HG03135 (cell line): ENCODE measurements at regions not wholly inside any gene's neighbourhood (a gene's known extent, or its start where the extent isn't known, plus 50 kb on each side); places are given as distances from the start of the nearest gene placed in this dataset.
"Not testable (repeated sequence)": the region's sequence is repeated elsewhere in the genome, so short reads cannot be mapped to it uniquely, and the experiment has no call there.

Source experiments
- ATAC-seq: cut with Tn5 transposase; IDR thresholded peaks from one replicate; pipeline ENCODE4 v1.9.1; 2021; ENCODE audit warnings: mild to moderate bottlenecking, moderate library complexity; ENCODE audit not compliant: unreplicated experiment

DNA sequence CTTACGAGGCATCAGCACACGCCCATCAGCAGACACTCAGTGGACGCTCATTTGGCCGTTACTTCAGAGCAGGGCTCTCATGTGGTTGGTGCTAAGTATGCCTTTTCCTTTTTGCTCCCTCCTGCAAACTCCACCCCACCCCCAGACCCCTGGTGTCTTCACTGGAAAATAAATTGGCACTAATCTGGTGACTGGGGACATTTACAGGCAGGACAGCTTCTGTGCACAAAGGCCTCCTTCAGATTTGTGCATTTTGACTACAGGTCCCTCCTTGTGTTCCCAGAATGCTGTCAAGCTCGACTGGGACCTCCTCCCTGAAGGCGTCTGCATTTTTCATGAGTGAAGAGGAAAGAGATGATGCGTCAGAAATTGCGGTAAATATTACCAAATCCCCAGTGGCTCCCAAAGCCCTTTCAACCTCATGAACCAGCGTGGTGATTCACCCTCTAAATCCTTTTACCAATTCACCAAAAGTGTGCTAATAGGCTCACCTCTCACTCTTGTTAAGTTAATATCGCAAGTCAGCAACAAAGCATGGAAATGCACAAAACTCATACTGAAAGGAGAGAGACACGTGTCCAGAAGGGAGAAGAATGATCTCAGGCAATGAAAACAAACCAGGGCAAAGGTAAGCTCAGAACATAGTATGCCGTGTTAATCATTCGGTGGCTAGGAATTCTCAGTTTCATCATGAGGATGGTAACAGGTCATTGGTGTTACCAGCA, 119.0 kb downstream of the NKX6-1 start:
- no peak for ATAC-seq

DNA sequence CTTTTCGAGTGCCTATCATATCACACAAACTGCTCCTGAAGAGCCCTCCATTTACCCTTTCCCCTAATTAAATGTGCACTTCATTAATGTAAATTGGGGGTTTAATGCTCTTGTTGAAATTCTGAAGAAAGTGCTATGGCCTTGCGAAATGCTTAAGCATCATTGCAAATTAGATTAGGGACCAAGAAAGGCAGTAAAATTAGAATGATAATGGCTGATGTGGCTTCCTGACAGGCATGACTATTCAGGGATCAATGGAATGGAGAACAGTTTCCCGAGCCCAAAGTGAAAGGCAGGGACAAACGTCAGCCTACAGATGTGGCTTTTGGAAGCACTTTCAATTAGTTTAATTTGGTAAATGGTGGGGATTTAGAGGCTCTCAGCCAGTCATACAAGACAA, 120.1 kb downstream of the NKX6-1 start:
- ATAC-seq = no peak

DNA sequence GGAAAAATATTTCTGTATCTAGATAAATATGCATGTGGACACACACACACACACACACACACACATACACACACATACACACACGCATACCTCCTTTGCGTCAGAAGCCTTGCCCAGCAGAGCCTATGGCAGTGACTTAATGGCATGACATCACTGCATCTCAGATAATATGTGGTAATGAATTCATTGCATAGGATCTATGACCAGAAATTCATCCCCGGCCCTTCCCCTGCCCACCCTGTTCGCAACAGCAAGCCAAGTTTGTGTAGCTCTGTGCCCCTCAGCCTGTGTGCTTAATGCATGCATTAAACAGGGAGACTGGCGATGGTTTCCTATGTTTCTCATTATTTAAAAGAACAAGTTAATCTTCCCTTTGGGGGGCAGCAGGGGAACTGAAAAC, 120.7 kb downstream of the NKX6-1 start:
- ATAC-seq = no peak

DNA sequence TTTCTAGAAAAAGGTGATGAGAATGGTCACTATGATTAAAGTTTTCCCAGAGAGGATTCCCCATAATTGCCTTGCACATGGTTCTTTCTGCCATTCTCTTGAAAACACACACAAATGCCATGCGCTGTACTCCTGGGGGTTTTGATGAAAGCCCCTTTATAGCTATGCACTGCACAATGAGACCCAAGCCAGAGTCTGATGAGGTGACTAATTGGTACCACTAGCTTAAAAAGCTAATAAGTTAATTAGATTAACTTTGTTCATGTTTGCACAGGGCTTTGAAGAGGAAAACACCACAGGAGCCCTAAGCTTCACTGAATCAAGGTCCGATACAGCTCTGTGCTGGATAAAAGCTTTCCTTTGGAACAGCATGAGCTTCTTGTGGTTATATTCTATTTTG, 132.2 kb downstream of the NKX6-1 start:
- ATAC-seq = no peak

DNA sequence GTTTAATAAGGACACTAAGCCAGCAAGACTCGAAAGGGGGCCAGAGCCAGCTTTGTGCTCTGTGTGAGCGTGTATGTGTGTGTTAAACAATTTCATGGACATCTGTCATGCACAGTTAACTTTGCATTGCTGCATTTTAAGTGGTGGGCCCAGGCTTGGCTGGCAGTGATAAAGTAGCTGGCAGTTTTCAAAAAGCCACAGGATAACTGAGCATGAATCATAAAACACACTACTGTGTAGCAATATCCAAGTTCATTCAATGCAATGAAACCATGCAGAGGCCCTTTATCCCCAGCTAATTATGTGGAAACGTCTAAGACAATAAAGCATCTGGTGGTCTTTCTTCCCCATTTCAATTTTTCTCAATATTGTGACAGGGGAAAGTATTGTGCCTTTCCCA, 132.9 kb downstream of the NKX6-1 start:
- ATAC-seq = no peak

DNA sequence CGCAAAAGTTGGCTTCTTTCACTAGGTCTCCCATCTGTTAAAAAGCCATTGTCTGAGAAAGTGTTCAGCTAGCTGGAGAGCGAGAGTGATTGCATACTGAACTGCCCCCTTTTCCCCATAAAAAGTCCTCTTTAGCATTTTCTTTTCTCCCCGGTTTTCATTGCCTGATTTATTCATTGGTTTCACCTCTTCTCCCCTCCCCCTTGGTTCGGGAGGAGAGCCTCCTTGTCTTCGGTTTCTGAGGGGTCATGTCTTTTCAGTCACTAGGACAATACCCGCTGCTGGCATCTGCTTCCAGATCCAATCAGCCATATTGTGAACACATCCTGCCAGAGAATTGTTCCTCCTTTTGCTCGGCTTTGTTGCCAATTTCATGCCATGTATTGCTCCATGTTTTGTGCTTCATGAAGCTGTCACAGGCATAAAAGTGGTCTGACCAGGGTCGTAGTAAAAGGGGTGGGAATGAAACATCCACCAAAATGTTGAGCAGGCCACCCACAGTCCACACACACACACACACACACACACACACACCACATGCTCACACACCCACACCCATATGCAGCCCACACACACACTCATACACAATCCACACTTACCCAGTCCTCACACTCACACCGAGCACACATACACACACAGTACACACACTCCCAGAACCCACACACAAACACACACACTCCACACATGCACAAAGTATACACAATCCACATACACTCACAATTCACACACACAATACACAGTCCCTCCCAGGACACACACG, 136.0 kb downstream of the NKX6-1 start:
- no peak for ATAC-seq

DNA sequence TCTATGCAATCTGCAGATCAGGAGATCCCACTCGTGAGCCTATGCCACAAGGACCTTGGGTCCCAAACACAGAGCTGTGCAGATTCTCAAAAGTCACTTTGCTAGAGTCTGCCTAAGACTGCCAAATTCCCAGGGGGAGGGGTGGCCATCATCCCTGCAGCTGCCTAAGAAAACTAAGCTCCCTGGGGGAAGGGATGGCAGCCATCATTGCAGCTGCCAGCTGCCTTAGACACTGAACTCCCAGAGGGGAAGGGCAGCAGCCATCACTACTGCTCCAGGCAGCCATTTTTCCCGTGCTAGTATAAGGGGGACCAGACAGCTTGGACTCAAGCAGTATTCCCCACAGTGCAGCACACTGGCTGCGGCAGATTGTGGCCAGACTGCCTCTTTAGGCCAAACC, 156.9 kb downstream of the NKX6-1 start:
- no peak for ATAC-seq

DNA sequence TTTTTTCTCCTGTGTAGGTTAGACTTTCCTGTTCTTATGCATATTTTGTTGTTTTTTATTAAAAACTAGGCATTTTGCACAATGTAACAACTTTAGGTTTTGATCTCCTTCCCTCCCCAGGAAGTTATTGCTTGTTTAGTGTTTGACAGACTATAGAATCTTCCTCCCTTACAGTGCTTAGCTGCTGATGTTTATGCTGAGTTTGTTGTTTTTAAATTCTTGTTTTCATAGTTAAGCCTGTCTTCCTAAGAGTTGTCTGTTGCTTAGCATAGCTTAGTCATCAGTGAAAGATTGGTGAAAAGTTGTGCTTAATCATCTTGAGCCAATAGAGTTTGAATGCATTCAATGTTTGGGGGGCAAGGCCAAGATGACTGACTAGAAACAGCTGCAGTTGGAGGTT, 157.5 kb downstream of the NKX6-1 start:
- ATAC-seq = no peak

DNA sequence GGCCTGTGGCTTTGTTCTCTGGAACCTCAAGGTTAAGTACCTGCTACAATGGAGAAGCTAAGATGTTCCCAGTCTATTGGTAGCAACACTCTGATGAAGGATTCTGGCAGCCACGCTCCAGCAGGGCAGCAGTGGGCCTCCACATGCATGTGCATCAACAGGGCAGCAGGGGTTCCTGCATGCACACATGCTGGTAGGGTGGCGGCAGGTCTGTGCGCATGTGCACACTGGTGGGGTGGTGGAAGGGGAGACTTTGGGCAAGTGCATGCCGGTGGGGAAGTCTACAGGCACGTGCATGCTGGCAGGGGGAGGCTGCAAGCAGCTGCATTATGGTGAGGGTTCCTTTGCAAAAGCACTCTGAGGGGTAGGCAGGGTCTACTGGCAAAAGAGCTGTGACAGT, 160.7 kb downstream of the NKX6-1 start:
- ATAC-seq = no peak

DNA sequence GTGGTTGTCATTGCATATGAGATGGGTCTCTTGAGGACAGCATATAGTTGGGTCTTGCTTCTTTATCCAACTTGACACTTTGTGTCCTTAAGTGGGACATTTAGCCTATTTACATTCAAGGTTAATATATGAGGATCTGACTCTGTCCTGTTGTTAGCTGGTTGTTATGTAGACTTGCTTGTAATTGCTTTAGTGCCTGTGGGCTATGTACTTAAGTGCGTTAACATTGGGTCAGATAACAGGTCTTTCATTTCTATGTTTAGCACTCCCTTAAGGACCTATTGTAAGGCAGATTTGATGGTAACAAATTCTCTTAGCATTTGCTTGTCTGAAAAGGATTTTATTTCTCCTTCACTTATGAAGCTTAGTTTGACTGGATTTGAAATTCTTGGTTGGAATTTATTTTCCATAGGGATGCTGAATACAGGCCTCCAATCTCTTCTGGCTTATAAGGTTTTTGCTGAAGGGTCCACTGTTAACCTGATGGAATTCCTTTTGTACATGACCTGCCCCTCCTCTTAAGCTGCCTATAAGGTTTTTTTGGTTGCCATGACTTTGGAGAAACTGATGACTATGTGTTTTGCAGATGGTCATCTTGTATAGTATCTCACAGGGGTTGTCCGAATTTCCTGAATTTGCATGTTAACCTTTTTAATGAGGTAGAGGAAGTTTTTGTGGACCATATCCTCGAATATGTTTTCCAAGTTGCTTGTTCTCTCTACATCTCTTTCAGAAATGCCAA, 162.0 kb downstream of the NKX6-1 start:
- no peak for ATAC-seq

DNA sequence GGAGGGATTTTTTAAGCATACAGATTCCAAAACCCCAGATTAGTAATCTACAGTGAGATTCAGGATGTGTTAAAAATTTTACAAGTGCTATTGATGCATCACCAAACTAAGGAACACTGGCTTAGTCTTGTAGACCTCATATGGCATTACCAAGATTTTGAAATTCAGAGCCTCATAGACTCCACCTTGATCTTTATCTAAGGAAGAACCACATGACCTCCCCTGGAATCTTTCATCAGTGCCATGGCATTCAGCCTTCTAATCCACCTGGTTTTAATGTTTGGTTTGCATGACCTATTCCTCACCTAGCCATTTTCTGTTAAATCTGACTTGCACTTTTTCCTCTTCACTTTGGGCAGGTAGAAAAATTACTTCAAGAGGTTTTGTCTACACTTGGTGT, 171.6 kb downstream of the NKX6-1 start:
- no peak for ATAC-seq

DNA sequence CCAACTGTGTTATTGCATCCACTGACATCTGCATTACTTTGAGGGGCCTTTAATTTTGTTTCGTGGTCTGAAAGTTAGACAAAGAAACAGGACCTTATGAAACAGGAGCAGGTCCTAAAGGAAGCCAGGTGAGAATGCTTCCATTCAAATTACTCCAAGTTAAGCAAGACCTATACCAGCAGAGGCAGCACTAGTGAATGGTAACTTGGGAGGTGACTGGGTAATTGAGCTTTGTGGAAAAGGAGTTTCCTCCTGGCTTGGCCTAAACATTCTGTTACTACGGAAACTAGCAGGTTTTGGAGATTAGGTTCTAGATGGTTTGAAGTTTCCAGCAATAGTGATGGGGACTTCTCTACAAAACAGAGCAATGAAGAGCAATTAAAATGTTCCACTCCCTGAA, 173.5 kb downstream of the NKX6-1 start:
- no peak for ATAC-seq

DNA sequence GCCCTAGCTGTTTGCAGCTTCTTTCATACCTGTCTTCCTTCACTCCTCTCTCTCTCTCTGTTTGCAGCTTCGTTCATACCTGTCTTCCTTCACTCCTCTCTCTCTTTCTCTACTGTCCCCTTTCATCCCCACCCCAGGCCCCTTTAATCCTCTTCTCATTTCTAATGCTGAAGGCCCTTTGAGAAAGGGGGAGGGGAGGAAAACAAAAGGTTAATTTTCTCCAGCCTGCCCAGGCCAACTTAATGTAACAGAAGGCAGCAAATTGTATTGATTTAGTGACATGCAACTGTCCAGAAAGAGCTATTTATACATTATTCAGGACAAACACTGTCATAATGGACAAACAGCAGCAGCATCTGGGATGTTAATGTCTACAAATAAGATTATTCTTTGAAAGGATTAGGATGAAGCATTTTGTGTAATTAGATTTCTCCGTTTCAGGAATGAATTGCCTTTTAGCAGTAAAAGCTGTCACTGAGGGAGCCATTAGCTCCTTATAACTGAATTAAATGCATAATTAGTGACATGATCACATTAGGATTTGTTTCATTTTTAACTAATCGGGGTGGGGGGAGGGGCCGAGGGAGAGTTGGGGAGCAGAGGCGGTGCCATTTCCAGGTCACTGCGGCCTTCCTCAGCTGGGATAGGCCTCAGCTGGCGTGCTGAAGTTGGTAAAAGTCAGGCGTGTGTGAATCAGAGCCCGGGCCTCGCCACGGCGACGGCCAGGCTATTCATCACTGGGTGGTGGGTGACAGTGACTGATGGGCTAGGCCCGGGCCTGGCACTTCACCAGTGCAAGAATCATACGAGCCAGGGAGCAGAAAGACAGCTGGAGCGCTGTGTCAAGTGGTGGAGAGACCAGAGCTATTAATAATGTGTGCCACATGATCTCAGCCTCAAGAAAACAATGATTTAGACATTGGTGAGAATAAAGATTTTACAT, 174.5 kb downstream of the NKX6-1 start:
- ATAC-seq = no peak

DNA sequence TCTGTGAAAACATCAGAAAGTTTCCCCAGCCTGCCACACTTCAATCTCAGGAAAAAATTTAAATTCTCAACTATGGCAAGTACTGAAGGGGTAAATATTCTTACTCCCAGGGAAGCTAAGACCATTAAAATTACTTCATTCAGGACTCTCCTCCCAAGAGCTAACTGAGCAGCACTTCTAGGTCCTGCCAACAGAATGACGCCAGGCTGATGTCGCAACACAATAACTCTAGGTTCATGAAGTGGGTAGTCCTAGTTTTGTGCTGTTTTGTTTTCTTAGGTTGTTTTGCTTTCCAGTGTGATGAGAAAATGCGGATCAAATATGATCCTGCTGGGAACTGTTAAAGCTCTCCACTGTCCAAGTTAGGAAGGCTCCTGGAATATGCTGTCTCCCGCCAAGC, 180.0 kb downstream of the NKX6-1 start:
- ATAC-seq = no peak

DNA sequence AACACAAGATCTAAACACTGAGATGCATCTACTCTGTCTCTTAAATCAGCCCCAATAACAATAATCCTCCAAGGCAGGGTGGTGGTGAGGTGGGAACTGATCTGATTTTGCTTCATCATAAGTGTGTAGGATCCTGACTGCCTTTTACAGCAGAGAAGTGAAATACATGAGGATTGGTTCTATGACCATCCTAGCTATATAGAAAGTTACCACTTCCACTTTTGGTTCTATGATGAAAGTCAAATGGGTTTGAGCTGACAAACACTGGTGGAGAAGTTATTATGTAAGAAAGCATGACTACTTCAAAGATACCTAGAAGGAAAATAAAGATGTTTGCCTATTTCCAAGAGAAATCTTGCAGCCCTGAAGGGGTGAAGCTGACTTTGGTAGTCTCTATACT, 181.6 kb downstream of the NKX6-1 start:
- ATAC-seq = no peak

DNA sequence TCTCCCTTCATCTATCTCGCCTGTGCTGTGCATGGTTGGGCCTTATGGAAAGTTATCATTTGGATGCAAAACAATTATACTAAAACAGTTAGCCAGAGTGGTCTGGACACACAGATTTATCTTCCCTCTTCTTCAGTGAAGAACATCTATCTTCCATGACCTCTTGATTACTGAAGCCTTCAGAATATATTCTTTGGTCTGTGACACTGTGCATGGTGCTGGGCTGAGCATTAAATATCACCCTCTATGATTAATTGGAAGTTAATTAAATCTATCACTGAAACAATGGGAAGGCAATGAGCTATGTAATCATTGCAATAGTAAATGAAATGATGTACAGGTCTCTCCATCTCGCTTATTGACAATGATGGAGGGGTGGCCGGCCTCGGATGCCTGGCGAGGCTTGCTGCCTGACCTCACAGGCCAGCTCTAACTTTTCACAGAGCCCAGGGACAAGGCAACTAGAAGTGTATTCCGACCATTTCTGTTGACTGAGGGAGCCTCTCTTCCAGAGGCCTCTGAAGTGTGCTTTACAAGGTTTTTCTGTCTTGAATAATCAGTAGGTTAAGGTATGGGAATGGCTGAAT, 186.6 kb downstream of the NKX6-1 start:
- no peak for ATAC-seq

DNA sequence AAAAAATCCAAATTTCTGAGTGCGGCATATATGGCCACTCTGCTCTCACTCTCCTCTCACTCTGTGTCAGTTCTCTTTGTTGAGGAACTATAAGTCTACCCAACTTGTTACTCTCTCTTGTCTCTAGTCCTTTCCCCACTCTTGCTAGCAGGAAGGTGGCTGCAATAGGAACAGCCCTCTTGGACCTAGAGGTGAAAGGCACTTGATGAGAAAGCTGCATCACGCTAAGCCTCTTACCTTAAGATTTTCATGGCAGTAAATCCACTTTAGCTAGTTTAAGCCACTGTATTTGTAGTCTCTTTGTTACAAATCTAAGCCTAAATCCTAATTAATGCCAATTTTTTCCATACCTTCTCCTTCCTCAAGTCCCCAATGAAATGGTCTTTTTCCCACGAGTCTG, 189.9 kb downstream of the NKX6-1 start:
- no peak for ATAC-seq

DNA sequence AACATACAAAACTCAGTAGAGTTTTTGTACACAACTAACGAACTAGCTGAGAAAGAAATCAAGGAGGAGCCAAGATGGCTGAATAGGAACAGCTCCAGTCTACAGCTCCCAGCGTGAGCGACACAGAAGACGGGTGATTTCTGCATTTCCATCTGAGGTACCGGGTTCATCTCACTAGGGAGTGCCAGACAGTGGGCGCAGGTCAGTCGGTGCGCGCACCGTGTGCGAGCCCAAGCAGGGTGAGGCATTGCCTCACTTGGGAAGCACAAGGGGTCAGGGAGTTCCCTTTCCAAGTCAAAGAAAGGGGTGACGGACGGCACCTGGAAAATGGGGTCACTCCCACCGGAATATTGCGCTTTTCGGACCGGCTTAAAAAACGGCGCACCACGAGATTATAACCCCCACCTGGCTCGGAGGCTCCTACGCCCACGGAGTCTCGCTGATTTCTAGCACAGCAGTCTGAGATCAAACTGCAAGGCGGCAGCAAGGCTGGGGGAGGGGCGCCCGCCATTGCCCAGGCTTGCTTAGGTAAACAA, 200.3 kb downstream of the NKX6-1 start:
- ATAC-seq = not testable (repeated sequence)

DNA sequence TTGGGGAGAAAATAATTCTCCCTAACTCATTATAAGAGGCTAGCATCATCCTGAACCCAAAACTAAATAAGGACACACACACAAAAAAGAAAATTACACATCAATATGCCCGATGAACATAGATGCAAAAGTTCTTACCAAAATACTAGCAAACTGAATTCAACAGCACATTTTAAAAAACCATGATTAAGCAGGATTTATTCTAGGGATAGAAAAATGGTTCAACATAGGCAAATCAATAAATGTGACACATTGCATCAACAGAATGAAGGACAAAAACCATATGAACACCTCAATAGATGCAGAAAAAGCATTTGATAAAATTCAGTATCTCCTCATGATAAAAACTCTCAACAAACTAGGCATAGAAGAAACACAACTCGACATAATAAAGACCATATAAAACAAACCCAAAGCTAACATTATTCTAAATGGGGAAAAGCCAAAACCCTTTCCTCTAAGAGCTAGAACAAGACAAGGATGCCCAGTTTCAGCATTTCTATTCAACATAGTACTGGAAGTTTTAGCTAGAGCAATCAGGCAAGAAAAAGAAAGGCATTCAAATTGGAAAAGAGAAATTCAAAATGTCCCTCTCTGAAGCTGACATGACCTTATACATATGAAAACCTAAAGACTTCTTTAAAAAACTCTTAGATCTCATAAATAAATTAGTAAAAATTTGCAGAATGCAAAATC, 200.9 kb downstream of the NKX6-1 start:
- ATAC-seq = no peak

DNA sequence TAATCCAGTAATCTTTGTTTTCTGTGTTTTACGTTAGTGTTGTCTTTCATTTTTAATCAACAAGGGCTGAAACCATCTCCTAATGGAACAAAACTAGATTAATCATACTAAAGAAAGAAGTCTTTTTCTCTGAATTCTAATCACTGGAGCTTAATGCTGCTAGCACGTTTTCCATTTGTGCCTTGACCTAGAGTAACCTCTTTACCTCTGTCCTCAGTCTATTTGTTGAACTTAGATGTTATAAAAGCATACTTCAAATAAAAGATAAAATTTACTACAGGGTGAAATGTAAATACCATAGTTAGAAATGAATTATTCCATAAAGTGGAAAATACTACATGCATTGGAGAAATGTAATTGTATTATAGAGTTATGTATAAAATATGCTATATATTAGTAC, 207.1 kb downstream of the NKX6-1 start:
- ATAC-seq = no peak
